ENCODE measurements at regions not wholly inside any gene's neighbourhood (a gene's known extent, or its start where the extent isn't known, plus 50 kb on each side); places are given as distances from the start of the nearest gene placed in this dataset.

GRCh38 chr1:239155466-239156091 lies 230.8 kb upstream of the CHRM3 start:
- H3K9me3 ChIP-seq: no peaks in the 10 kb centered on the region
- H3K4me1 ChIP-seq: peaks cover 0 to 2% (median 0%) of the 10 kb centered on the region in 3 donors
- H3K27me3 ChIP-seq: no peaks in the 10 kb centered on the region
- no peak overlapping the region for H3K4me3 ChIP-seq
- WGBS, 2 donors (ENCODE audit: low coverage in 1 of 2): 40 to 72% methylated on average over 3 of the region's 3 CpGs
- no peak for ATAC-seq
- H3K27ac ChIP-seq: no peak overlapping the region
- H3K36me3 ChIP-seq: no peaks in the 10 kb centered on the region
- TF ChIP-seq POLR2AphosphoS5 (IDR thresholded peaks at IDR 0.05): no peak
- TF ChIP-seq EP300 (IDR thresholded peaks at IDR 0.05): no peak
- TF ChIP-seq CTCF (IDR thresholded peaks at IDR 0.05): no peak
- TF ChIP-seq POLR2A (IDR thresholded peaks at IDR 0.05): no peak

- ATAC-seq: no peak
- Histone ChIP-seq H3K4me3 (no peak overlapping the region), H3K9me3 (no peaks in the 10 kb centered on the region), H3K4me1 (peaks cover 0 to 8% (median 0%) of the 10 kb centered on the region in 3 donors), H3K36me3 (no peaks in the 10 kb centered on the region), H3K27ac (no peak overlapping the region), H3K27me3 (no peaks in the 10 kb centered on the region)
- 47 to 77% methylated on average over 2 of the region's 2 CpGs for WGBS, 2 donors (ENCODE audit: low coverage in 1 of 2)
- no peak for TF ChIP-seq POLR2AphosphoS5 (IDR thresholded peaks at IDR 0.05)
- TF ChIP-seq EP300 (IDR thresholded peaks at IDR 0.05): no peak
- TF ChIP-seq CTCF (IDR thresholded peaks at IDR 0.05): no peak
- TF ChIP-seq POLR2A (IDR thresholded peaks at IDR 0.05): no peak
Observed at GRCh38 chr1:239151937-239152336, 234.4 kb upstream of the CHRM3 start.

- 91 to 100% methylated on average over 1 to 4 of the region's 4 CpGs for WGBS, 2 donors (ENCODE audit: low coverage in 1 of 2)
- H3K4me3 ChIP-seq: no peak overlapping the region
- ATAC-seq: no peak
- no peaks in the 10 kb centered on the region for H3K4me1 ChIP-seq
- TF ChIP-seq CTCF (IDR thresholded peaks at IDR 0.05) (no peak), POLR2AphosphoS5 (IDR thresholded peaks at IDR 0.05) (no peak), EP300 (IDR thresholded peaks at IDR 0.05) (no peak), POLR2A (IDR thresholded peaks at IDR 0.05) (no peak)
- H3K36me3 ChIP-seq: no peaks in the 10 kb centered on the region
- H3K27ac ChIP-seq: no peak overlapping the region
- no peaks in the 10 kb centered on the region for H3K27me3 ChIP-seq
- H3K9me3 ChIP-seq: no peaks in the 10 kb centered on the region
Observed at GRCh38 chr1:239140968-239141367, 245.4 kb upstream of the CHRM3 start.

GRCh38 chr1:239139801-239140200 lies 246.6 kb upstream of the CHRM3 start:
- 71 to 80% methylated on average over 5 of the region's 5 CpGs for whole genome bisulfite sequencing, 2 donors (ENCODE audit: low coverage in 1 of 2)
- Histone ChIP-seq H3K9me3 (no peaks in the 10 kb centered on the region), H3K4me1 (no peaks in the 10 kb centered on the region), H3K27ac (no peak overlapping the region), H3K27me3 (no peaks in the 10 kb centered on the region), H3K36me3 (no peaks in the 10 kb centered on the region), H3K4me3 (no peak overlapping the region)
- TF ChIP-seq CTCF (IDR thresholded peaks at IDR 0.05) (no peak), EP300 (IDR thresholded peaks at IDR 0.05) (no peak), POLR2A (IDR thresholded peaks at IDR 0.05) (no peak), POLR2AphosphoS5 (IDR thresholded peaks at IDR 0.05) (no peak)
- no peak for ATAC-seq

GRCh38 chr1:239128541-239128940 lies 257.8 kb upstream of the CHRM3 start:
- whole genome bisulfite sequencing, 2 donors (ENCODE audit: low coverage in 1 of 2): 54 to 76% methylated on average over 3 of the region's 3 CpGs
- no peaks in the 10 kb centered on the region for H3K36me3 ChIP-seq
- no peaks in the 10 kb centered on the region for H3K27me3 ChIP-seq
- no peaks in the 10 kb centered on the region for H3K4me1 ChIP-seq
- H3K27ac ChIP-seq: no peak overlapping the region
- H3K4me3 ChIP-seq: no peak overlapping the region
- no peak for TF ChIP-seq POLR2A (IDR thresholded peaks at IDR 0.05)
- no peak for TF ChIP-seq POLR2AphosphoS5 (IDR thresholded peaks at IDR 0.05)
- TF ChIP-seq EP300 (IDR thresholded peaks at IDR 0.05): no peak
- no peak for TF ChIP-seq CTCF (IDR thresholded peaks at IDR 0.05)
- no peak for ATAC-seq
- no peaks in the 10 kb centered on the region for H3K9me3 ChIP-seq
